ENCODE measurements at regions not wholly inside any gene's neighbourhood (a gene's known extent, or its start where the extent isn't known, plus 50 kb on each side); places are given as distances from the start of the nearest gene placed in this dataset.
"Not testable (repeated sequence)": the region's sequence is repeated elsewhere in the genome, so short reads cannot be mapped to it uniquely, and the experiment has no call there.

DNA sequence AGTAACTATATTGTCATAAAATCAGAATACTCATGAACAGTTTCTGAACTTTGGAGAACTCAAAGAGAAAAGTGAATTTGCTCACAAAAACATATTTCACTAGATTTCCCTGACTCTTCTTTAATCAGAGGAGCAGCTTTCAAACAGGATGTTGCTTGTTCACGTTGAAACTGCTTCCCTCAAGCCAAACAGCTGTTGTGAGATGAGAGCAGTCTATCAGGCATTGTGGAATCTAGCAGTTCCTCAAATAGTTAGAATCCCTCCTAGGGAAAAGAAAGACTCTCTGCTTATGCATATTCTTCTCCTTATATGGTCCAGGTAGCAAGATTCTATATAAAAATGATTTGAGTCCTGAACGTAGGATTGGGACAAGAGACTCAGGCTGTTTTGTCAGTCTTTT lies 1012.1 kb downstream of the FAM133A start:
- no peak for DNase-seq
- Histone ChIP-seq H3K9me3 (no peaks in the 10 kb centered on the region), H3K36me3 (no peaks in the 10 kb centered on the region), H3K27me3 (no peaks in the 10 kb centered on the region), H3K4me3 (no peak overlapping the region)

DNA sequence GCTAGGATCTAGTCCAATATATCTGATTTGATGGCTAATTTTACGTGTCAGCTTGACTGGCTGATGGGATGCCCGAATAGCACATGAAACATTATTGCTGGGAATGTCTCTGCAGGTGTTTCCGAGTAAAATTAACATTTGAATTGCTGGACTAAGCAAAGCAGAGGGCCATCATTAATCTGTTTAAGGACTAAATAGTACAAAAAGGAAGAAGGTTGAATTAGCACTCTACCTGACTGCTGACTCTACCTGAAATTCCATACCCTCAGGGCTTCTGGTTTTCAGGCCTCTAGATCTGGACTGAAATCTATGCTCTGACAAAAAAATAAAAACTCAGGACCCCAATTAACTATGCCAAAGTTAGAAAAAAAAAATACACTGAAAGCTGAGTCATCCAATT lies 1021.9 kb downstream of the FAM133A start:
- H3K27me3 ChIP-seq: no peaks in the 10 kb centered on the region
- no peaks in the 10 kb centered on the region for H3K36me3 ChIP-seq
- no peak for DNase-seq
- no peak overlapping the region for H3K4me3 ChIP-seq
- no peaks in the 10 kb centered on the region for H3K9me3 ChIP-seq

DNA sequence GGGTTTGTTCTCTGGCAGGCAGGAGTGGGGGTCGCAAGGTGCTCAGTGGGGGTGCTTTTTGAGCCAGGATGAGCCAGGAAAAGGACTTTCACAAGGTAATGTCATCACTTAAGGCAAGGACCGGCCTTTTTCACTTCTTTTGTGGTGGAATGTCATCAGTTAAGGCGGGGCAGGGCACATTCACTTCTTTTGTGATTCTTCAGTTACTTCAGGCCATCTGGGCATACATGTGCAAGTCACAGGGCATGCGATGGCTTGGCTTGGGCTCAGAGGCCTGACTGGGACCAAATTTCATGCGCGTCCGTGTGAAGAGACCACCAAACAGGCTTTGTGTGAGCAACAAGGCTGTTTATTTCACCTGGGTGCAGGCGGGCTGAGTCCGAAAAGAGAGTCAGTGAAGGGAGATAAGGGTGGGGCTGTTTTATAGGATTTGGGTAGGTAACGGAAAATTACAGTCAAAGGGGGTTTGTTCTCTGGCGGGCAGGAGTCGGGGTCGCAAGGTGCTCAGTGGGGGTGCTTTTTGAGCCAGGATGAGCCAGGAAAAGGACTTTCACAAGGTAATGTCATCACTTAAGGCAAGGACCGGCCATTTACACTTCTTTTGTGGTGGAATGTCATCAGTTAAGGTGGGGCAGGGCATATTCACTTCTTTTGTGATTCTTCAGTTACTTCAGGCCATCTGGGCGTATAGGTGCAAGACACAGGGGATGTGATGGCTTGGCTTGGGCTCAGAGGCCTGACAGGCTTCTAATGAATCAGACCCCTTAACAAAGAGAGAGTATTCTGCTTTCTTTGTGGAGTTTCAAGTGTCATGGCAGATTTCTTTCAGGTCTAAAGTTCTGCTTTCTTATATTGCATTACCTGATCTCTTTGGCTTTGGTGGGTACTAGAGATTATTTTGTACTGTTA lies 1030.6 kb downstream of the FAM133A start:
- DNase-seq, H3K4me3 ChIP-seq, H3K9me3 ChIP-seq: not testable (repeated sequence)

GRCh38 chrX:94721386-94721785 lies 1047.4 kb downstream of the FAM133A start:
- Histone ChIP-seq H3K4me3 (no peak overlapping the region), H3K27me3 (no peaks in the 10 kb centered on the region)
- no peak for DNase-seq

More for the DNA sequence above, 1030.6 kb downstream of the FAM133A start:
- not testable (repeated sequence) for H3K36me3 ChIP-seq, H3K27me3 ChIP-seq

GRCh38 chrX:94722578-94722977 lies 1048.6 kb downstream of the FAM133A start:
- H3K36me3 ChIP-seq: no peaks in the 10 kb centered on the region
- no peaks in the 10 kb centered on the region for H3K27me3 ChIP-seq
- no peaks in the 10 kb centered on the region for H3K9me3 ChIP-seq
- H3K4me3 ChIP-seq: no peak overlapping the region
- no peak for DNase-seq

More at GRCh38 chrX:94721386-94721785, 1047.4 kb downstream of the FAM133A start:
- no peaks in the 10 kb centered on the region for H3K9me3 ChIP-seq
- H3K36me3 ChIP-seq: no peaks in the 10 kb centered on the region

DNA sequence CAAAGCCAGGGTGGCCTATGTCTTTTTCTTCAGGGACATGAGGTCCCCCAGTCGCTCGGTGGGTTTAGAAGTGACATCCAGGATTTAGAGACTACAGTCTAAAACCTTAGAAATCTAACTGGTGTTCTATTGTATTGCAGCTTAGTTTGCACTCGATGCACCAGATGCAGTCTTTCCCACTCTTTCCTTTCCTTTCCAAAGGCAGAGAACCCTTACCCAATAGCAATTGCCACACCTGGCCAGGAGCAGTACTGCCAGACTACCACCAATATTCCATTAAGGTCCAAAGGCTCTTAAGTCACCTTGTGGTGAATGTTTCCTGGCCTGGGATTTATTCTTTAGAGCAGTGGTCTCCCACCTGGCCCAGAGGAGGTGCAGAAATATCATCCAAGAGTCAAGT lies 1068.8 kb downstream of the FAM133A start:
- no peaks in the 10 kb centered on the region for H3K36me3 ChIP-seq
- no peak overlapping the region for H3K4me3 ChIP-seq
- no peaks in the 10 kb centered on the region for H3K27me3 ChIP-seq
- no peak for DNase-seq
- no peaks in the 10 kb centered on the region for H3K9me3 ChIP-seq

DNA sequence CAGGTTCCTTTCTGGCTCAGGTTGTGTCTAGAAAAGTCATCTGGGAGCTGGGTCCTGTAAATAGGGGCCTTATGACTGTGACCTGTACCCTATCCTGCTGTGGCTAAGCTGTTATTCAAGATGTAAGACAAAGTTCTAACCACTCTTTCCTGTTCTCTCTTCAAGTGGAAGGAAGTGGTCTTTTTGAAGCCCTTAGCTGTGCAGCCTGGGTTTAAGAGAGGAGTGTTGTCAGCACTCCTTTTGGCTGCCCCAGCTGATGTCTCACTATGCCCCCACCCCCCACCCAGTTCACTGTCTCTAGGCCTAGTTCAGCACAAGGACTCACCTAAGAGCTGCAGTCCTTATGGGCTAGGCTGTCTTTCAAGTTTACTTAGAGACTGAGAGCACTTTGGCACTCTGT lies 1069.5 kb downstream of the FAM133A start:
- Histone ChIP-seq H3K4me3 (no peak overlapping the region), H3K9me3 (no peaks in the 10 kb centered on the region), H3K36me3 (no peaks in the 10 kb centered on the region), H3K27me3 (no peaks in the 10 kb centered on the region)
- no peak for DNase-seq

DNA sequence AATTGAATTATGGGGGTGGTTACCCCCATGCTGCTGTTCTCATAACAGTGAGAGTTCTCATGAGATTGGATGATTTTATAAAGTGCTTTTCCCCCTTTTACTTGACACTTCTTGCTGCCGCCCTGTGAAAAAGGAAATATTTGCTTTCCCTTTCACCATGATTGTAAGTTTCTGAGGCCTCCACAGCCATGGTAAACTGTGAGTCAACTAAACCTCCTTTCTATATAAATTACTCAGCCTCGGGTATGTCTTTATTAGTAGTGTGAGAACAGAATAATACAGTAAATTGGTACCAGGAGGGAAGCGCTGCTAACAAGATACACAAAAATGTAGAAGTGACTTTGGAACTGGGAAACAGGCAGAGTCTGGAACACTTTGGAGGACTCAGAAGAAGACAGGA lies 1070.8 kb downstream of the FAM133A start:
- Histone ChIP-seq H3K27me3 (no peaks in the 10 kb centered on the region), H3K36me3 (no peaks in the 10 kb centered on the region), H3K4me3 (no peak overlapping the region), H3K9me3 (no peaks in the 10 kb centered on the region)
- DNase-seq: no peak

- Histone ChIP-seq H3K4me3 (no peak overlapping the region), H3K36me3 (no peaks in the 10 kb centered on the region), H3K27me3 (no peaks in the 10 kb centered on the region), H3K9me3 (no peaks in the 10 kb centered on the region)
- DNase-seq: no peak
These were observed 1077.6 kb downstream of the FAM133A start for GRCh38 chrX:94751611-94752010.

DNA sequence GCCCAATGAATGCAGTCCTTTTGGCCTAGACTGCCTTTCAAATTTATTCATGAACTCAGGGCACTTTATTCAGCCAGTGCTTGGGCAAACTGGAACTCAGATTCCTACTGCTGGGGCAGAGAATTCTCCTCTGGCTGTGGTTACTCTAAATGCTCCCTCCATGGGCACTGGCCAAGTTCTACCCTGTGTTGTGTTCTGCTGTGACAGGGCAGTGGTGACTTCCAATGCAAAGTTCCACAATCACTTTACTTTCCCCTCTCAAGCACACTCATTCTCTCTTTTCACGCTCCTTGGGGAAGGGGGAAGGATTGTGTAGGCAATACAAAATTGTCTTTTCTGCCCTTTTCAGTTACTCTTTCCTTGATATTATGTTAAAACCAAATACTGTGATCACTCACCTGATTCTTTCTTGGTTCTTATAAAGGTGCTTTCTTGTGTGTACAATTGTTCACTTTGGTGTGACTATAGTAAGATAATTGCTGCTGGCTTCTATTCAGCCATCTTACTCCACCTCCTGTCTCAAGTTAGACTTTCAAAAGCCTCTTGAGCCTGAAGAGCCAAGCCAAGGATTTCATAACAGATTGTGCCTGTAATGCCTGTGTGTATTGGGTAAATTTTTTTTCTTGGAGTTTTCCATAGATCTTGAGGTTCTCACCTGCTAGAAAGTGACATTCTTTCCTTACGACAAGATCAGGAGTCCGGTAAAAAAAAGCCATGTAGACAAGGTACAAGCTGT lies 1078.6 kb downstream of the FAM133A start:
- H3K27me3 ChIP-seq: no peaks in the 10 kb centered on the region
- no peaks in the 10 kb centered on the region for H3K36me3 ChIP-seq
- DNase-seq: no peak

DNA sequence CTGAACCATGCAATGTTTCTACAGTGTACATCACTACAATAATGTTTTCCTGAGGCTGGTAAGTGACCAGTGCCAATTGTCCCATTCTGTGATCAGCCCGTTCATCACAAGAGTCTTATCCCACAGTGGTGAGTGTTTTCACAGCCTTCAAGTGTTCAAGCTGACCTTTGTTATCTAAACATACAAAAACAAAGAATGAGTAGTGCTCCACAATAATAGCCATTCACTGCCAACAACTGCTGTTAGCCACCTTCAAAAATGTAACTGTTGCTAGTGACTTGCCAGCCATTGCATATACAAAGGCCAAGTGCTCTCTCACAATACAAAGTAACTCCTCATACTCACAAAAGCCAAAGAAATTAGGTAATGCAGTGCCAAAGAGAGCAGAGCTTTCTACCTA lies 1084.1 kb downstream of the FAM133A start:
- no peaks in the 10 kb centered on the region for H3K27me3 ChIP-seq
- no peak for DNase-seq
- H3K36me3 ChIP-seq: no peaks in the 10 kb centered on the region
- no peaks in the 10 kb centered on the region for H3K9me3 ChIP-seq
- H3K4me3 ChIP-seq: no peak overlapping the region

More for the DNA sequence above, 1078.6 kb downstream of the FAM133A start:
- no peak overlapping the region for H3K4me3 ChIP-seq
- H3K9me3 ChIP-seq: no peaks in the 10 kb centered on the region

GRCh38 chrX:94775640-94776039 lies 1101.6 kb downstream of the FAM133A start:
- no peak overlapping the region for H3K4me3 ChIP-seq
- no peak for DNase-seq
- H3K27me3 ChIP-seq: no peaks in the 10 kb centered on the region
- no peaks in the 10 kb centered on the region for H3K9me3 ChIP-seq
- H3K36me3 ChIP-seq: no peaks in the 10 kb centered on the region

- no peak for DNase-seq
- H3K36me3 ChIP-seq: no peaks in the 10 kb centered on the region
- H3K27me3 ChIP-seq: no peaks in the 10 kb centered on the region
- H3K4me3 ChIP-seq: no peak overlapping the region
- no peaks in the 10 kb centered on the region for H3K9me3 ChIP-seq
These were observed 1139.5 kb downstream of the FAM133A start for GRCh38 chrX:94813541-94813940.

- Histone ChIP-seq H3K36me3 (no peaks in the 10 kb centered on the region), H3K27me3 (no peaks in the 10 kb centered on the region), H3K4me3 (no peak overlapping the region), H3K9me3 (no peaks in the 10 kb centered on the region)
- DNase-seq: no peak
These were observed 1140.2 kb downstream of the FAM133A start for GRCh38 chrX:94814216-94814615.

DNA sequence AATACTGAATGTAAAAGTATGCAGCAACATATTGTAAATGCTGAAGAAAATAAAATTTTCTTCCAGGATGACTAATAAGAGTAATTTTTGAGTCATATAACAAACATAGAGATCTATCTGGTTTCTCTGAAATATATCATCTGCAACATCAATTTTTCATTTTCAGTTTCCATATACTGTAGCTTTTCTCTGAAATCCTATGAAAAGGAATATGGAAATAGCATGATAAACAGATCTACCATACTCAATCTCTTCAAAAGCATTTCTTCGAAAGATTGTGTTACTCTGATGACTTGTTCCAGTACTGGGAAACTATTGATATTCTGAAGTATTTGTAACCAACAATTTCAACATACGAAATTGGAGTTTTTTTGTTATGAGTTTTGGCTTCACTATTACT lies 1156.7 kb downstream of the FAM133A start:
- H3K36me3 ChIP-seq: no peaks in the 10 kb centered on the region
- no peak overlapping the region for H3K4me3 ChIP-seq
- H3K27me3 ChIP-seq: no peaks in the 10 kb centered on the region
- no peak for DNase-seq
- no peaks in the 10 kb centered on the region for H3K9me3 ChIP-seq

- Histone ChIP-seq H3K27me3 (no peaks in the 10 kb centered on the region), H3K36me3 (no peaks in the 10 kb centered on the region), H3K4me3 (no peak overlapping the region), H3K9me3 (no peaks in the 10 kb centered on the region)
- DNase-seq: no peak
These were observed 1157.4 kb downstream of the FAM133A start for GRCh38 chrX:94831364-94831763.

DNA sequence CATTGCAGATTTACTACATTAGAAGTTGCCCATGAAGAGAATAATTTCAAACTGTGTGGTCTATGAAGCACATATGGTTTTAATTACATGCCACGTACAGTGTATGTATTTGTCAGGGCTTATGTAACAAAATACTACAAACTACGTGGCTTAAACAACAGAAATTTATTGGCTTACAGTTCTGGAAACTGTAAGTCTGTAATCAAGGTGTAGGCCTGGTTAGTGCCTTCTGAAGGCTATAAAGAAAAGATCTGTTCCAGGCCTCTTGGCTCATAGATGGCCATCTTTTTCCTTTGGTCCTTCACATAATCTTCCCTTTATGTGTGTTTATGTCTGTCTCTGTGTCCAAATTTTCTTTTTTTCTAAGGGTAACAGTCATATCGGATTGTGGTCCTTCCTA lies 1160.2 kb downstream of the FAM133A start:
- H3K27me3 ChIP-seq: no peaks in the 10 kb centered on the region
- no peak for DNase-seq
- H3K36me3 ChIP-seq: no peaks in the 10 kb centered on the region
- H3K9me3 ChIP-seq: no peaks in the 10 kb centered on the region
- no peak overlapping the region for H3K4me3 ChIP-seq

DNA sequence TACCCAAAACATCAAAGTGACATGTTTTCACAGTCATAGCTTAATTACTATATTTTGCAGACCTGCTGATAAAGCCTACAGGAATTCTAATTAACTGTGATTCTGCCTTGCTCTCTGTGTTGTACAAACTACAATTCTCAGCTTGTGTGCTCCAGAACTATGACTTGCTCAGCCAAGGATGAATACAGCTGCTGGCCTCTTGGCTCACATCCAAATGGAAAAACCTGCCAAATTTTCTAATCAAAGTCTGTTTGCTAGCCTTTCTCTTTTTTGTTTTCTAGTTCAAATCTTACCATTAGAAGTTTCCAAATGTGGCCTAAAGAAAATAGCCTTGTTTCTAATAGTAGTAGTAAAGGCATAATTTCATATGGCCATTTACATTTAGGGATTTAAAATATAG lies 1176.8 kb downstream of the FAM133A start:
- Histone ChIP-seq H3K36me3 (no peaks in the 10 kb centered on the region), H3K9me3 (no peaks in the 10 kb centered on the region), H3K27me3 (no peaks in the 10 kb centered on the region), H3K4me3 (no peak overlapping the region)
- DNase-seq: no peak
